H9 (cell line): ENCODE measurements at regions not wholly inside any gene's neighbourhood (a gene's known extent, or its start where the extent isn't known, plus 50 kb on each side); places are given as distances from the start of the nearest gene placed in this dataset.

Experiments used
- DNase-seq: peaks from one replicate; pipeline ENCODE4 v3.0.0-alpha.2; 2017
- H2AFZ ChIP-seq: one replicate; pipeline ENCODE4 v1.6.1; 2013; ENCODE audit warnings: mild to moderate bottlenecking, low read length, control low read depth, moderate library complexity
- H2AK5ac ChIP-seq: 2 replicates; pipeline ENCODE4 v1.6.1; 2013; ENCODE audit warnings: low read length, control low read depth, mixed read lengths; ENCODE audit not compliant: insufficient read length
- H2BK120ac ChIP-seq: one replicate; pipeline ENCODE4 v1.6.1; 2013; ENCODE audit warnings: low read depth, mild to moderate bottlenecking, low read length, control low read depth, inconsistent platforms; ENCODE audit not compliant: poor library complexity, severe bottlenecking
- H2BK12ac ChIP-seq: 2 replicates; pipeline ENCODE4 v1.6.1; 2013; ENCODE audit warnings: low read length, control low read depth, mixed read lengths, low read depth; ENCODE audit not compliant: insufficient read length
- H2BK15ac ChIP-seq: 2 replicates; pipeline ENCODE4 v1.6.1; 2013; ENCODE audit warnings: low read depth, low read length, control low read depth
- H2BK20ac ChIP-seq: one replicate; pipeline ENCODE4 v1.6.1; 2013; ENCODE audit warnings: low read depth, mild to moderate bottlenecking, low read length, control low read depth, inconsistent platforms; ENCODE audit not compliant: poor library complexity, severe bottlenecking
- H2BK5ac ChIP-seq: 2 replicates; pipeline ENCODE4 v1.6.1; 2013; ENCODE audit warnings: low read length, control low read depth, mixed read lengths; ENCODE audit not compliant: insufficient read length
- H3K14ac ChIP-seq: 2 replicates; pipeline ENCODE4 v1.6.1; 2013; ENCODE audit warnings: low read length, control low read depth; ENCODE audit not compliant: insufficient read depth
- H3K18ac ChIP-seq: 2 replicates; pipeline ENCODE4 v1.6.1; 2013; ENCODE audit warnings: low read depth, mild to moderate bottlenecking, mixed read lengths, low read length, control low read depth; ENCODE audit not compliant: insufficient read length
- H3K23ac ChIP-seq: 2 replicates; pipeline ENCODE4 v1.6.1; 2013; ENCODE audit warnings: low read length, control low read depth, mixed read lengths, low read depth; ENCODE audit not compliant: insufficient read length
- H3K23me2 ChIP-seq: 2 replicates; pipeline ENCODE4 v1.6.1; 2013; ENCODE audit warnings: low read depth, mild to moderate bottlenecking, mixed read lengths, low read length, control low read depth; ENCODE audit not compliant: insufficient read length, poor library complexity, severe bottlenecking
- H3K27ac ChIP-seq: 2 replicates; pipeline ENCODE4 v1.5.1; 2013; ENCODE audit warnings: low read length, control low read depth, mixed read lengths, low read depth; ENCODE audit not compliant: insufficient read length
- H3K27me3 ChIP-seq: 2 replicates; pipeline ENCODE4 v1.6.1; 2013; ENCODE audit warnings: low read length, control low read depth, inconsistent platforms; ENCODE audit not compliant: insufficient read depth
- H3K4ac ChIP-seq: 2 replicates; pipeline ENCODE4 v1.6.1; 2013; ENCODE audit warnings: low read depth, mild to moderate bottlenecking, control low read depth, inconsistent platforms, low read length, moderate library complexity
- H3K4me1 ChIP-seq: 2 replicates; pipeline ENCODE4 v1.6.1; 2013; ENCODE audit warnings: low read length, control low read depth, inconsistent platforms; ENCODE audit not compliant: insufficient read depth
- H3K4me2 ChIP-seq: 2 replicates; pipeline ENCODE4 v1.6.1; 2013; ENCODE audit warnings: low read length, control low read depth, mixed read lengths; ENCODE audit not compliant: insufficient read length, insufficient read depth
- H3K56ac ChIP-seq: 2 replicates; pipeline ENCODE4 v1.6.1; 2013; ENCODE audit warnings: low read depth, mild to moderate bottlenecking, mixed read lengths, low read length, control low read depth; ENCODE audit not compliant: insufficient read length
- H3K79me1 ChIP-seq: 2 replicates; pipeline ENCODE4 v1.6.1; 2013; ENCODE audit warnings: low read depth, mild to moderate bottlenecking, moderate library complexity, low read length, control low read depth, inconsistent platforms; ENCODE audit not compliant: insufficient read depth, poor library complexity, severe bottlenecking
- H3K79me2 ChIP-seq: 2 replicates; pipeline ENCODE4 v1.6.1; 2013; ENCODE audit warnings: low read length, control low read depth, inconsistent platforms; ENCODE audit not compliant: insufficient read depth
- H3K9ac ChIP-seq: 2 replicates; pipeline ENCODE4 v1.6.1; 2013; ENCODE audit warnings: low read length, control low read depth, mixed read lengths; ENCODE audit not compliant: insufficient read length; ENCODE audit errors: extremely low read depth
- H3K9me3 ChIP-seq: one replicate; pipeline ENCODE4 v1.6.1; 2013; ENCODE audit warnings: low read depth, low read length, inconsistent platforms; ENCODE audit not compliant: control insufficient read depth
- H3T11ph ChIP-seq: one replicate; pipeline ENCODE4 v1.6.1; 2013; ENCODE audit warnings: mild to moderate bottlenecking, low read length, control low read depth, inconsistent platforms
- H4K20me1 ChIP-seq: one replicate; pipeline ENCODE4 v1.6.1; 2013; ENCODE audit not compliant: control insufficient read depth, insufficient read length, insufficient read depth
- H4K5ac ChIP-seq: 2 replicates; pipeline ENCODE4 v1.6.1; 2013; ENCODE audit warnings: low read depth, mild to moderate bottlenecking, mixed read lengths, low read length, control low read depth; ENCODE audit not compliant: insufficient read length
- H4K8ac ChIP-seq: replicated peaks from 2 replicates; pipeline ENCODE4 v1.6.1; 2013; ENCODE audit warnings: low read length, control low read depth, mixed read lengths, low read depth; ENCODE audit not compliant: insufficient read length
- H4K91ac ChIP-seq: 2 replicates; pipeline ENCODE4 v1.6.1; 2013; ENCODE audit warnings: low read depth, mild to moderate bottlenecking, moderate library complexity, mixed read lengths, low read length, control low read depth; ENCODE audit not compliant: insufficient read length
- H3K27ac Mint-ChIP-seq, 3 experiments: 2 replicates in 2 of 3; 3 replicates in 1 of 3; pipeline ENCODE4 v1.8.0; 2020 to 2021; ENCODE audit warnings: mixed read lengths in 3 of 3, mild to moderate bottlenecking in 1 of 3, moderate library complexity in 1 of 3
- H3K27me3 Mint-ChIP-seq: 2 replicates; pipeline ENCODE4 v1.8.0; 2021; ENCODE audit warnings: low read depth, mild to moderate bottlenecking, moderate library complexity, mixed read lengths
- H3K36me3 Mint-ChIP-seq, 3 experiments: 2 replicates in 2 of 3; 3 replicates in 1 of 3; pipeline ENCODE4 v1.8.0; 2020 to 2021; ENCODE audit warnings: low read depth in 3 of 3, mixed read lengths in 3 of 3; ENCODE audit not compliant: insufficient read depth in 1 of 3
- H3K4me1 Mint-ChIP-seq, 2 experiments: 2 replicates each; pipeline ENCODE4 v1.8.0; 2020; ENCODE audit warnings: mixed read lengths in 2 of 2
- H3K4me3 Mint-ChIP-seq, 2 experiments: 2 replicates in 1 of 2; 3 replicates in 1 of 2; pipeline ENCODE4 v1.8.0; 2020 to 2021; ENCODE audit warnings: mild to moderate bottlenecking in 2 of 2, mixed read lengths in 2 of 2, moderate library complexity in 1 of 2
- H3K9me3 Mint-ChIP-seq, 2 experiments: 2 replicates in 1 of 2; 3 replicates in 1 of 2; pipeline ENCODE4 v1.8.0; 2020; ENCODE audit warnings: mild to moderate bottlenecking in 2 of 2, mixed read lengths in 2 of 2, moderate library complexity in 1 of 2
- WGBS: extraction: QIAGEN DNeasy Blood & Tissue Kit; methylation state at CpG from one replicate; pipeline ENCODE4 v1.1.7; 2013; ENCODE audit warnings: missing lambda C conversion rate, low lambda C conversion rate, mixed read lengths; ENCODE audit not compliant: insufficient read length; ENCODE audit errors: extremely low coverage; 5-methylcytosine and 5-hydroxymethylcytosine counted together
- TF ChIP-seq, protein P1 (sequence below): fragments of 200-600 bp; sonication (generic); conservative IDR thresholded peaks from 3 replicates; pipeline ENCODE4 v1.8.0; 2021; ENCODE audit warnings: antibody characterized with exemption, mild to moderate bottlenecking

DNA sequence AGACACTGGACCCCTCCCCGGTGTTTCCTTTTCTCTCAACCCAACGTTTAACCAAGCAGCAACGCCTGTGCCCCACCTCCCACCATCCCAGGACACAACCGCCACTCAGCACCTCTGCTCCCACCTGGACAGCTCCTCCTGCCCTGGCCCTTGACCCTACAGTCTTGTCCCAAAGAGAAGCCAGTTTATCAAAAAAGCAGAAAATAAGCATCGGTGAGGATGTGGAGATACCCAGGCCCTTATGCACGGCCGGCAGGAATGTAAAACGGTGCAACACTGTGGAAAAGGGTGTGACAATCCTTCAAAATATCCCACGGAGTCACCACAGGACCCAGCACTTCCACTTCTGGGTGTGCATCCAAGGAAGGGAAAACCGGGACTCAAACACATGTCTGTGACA lies 176.2 kb upstream of the RNF32 start:
- H3K23me2 ChIP-seq = no peaks in the 10 kb centered on the region
- H3K23ac ChIP-seq = no peak overlapping the region
- no peak overlapping the region for H3K27ac ChIP-seq
- no peak overlapping the region for H2BK12ac ChIP-seq
- no peak overlapping the region for H3K4ac ChIP-seq
- WGBS = no CpG with 5 or more reads among the region's 10 CpGs
- no peaks in the 10 kb centered on the region for H3K79me1 ChIP-seq
- H3K4me2 ChIP-seq = no peak overlapping the region
- TF ChIP-seq, protein P1, sequence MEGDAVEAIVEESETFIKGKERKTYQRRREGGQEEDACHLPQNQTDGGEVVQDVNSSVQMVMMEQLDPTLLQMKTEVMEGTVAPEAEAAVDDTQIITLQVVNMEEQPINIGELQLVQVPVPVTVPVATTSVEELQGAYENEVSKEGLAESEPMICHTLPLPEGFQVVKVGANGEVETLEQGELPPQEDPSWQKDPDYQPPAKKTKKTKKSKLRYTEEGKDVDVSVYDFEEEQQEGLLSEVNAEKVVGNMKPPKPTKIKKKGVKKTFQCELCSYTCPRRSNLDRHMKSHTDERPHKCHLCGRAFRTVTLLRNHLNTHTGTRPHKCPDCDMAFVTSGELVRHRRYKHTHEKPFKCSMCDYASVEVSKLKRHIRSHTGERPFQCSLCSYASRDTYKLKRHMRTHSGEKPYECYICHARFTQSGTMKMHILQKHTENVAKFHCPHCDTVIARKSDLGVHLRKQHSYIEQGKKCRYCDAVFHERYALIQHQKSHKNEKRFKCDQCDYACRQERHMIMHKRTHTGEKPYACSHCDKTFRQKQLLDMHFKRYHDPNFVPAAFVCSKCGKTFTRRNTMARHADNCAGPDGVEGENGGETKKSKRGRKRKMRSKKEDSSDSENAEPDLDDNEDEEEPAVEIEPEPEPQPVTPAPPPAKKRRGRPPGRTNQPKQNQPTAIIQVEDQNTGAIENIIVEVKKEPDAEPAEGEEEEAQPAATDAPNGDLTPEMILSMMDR = no peak
- no peak overlapping the region for H2BK15ac ChIP-seq
- no peak overlapping the region for H4K5ac ChIP-seq
- no peak overlapping the region for H2BK20ac ChIP-seq
- no peaks in the 10 kb centered on the region for H3K27me3 ChIP-seq
- no peak overlapping the region for H2BK5ac ChIP-seq
- DNase-seq = no peak
- H4K91ac ChIP-seq = no peak overlapping the region
- H2BK120ac ChIP-seq = no peak overlapping the region
- Mint-ChIP-seq H3K4me1 (peaks cover 5 to 13% of the 10 kb centered on the region in 2 experiments), H3K36me3 (no peaks in the 10 kb centered on the region), H3K4me3 (no peak overlapping the region), H3K27me3 (no peaks in the 10 kb centered on the region), H3K27ac (no peak overlapping the region), H3K9me3 (peaks cover 0 to 2% of the 10 kb centered on the region in 2 experiments; a peak in 1 of 5 replicates)
- no peaks in the 10 kb centered on the region for H3K79me2 ChIP-seq
- no peak overlapping the region for H3K9ac ChIP-seq
- H2AK5ac ChIP-seq = no peak overlapping the region
- no peaks in the 10 kb centered on the region for H3K4me1 ChIP-seq
- H4K20me1 ChIP-seq = no peaks in the 10 kb centered on the region
- H3T11ph ChIP-seq = no peak overlapping the region
- H3K56ac ChIP-seq = no peak overlapping the region
- no peak overlapping the region for H2AFZ ChIP-seq
- no peak overlapping the region for H3K14ac ChIP-seq
- H4K8ac ChIP-seq = no peak overlapping the region
- H3K18ac ChIP-seq = no peak overlapping the region
- H3K9me3 ChIP-seq = no peaks in the 10 kb centered on the region
